LHCN-M2 (cell line): ENCODE measurements at regions not wholly inside any gene's neighbourhood (a gene's known extent, or its start where the extent isn't known, plus 50 kb on each side); places are given as distances from the start of the nearest gene placed in this dataset.
"Not testable (repeated sequence)": the region's sequence is repeated elsewhere in the genome, so short reads cannot be mapped to it uniquely, and the experiment has no call there.

ENCODE experiments used
- DNase-seq: peaks from one replicate; pipeline ENCODE4 v3.0.0-alpha.2; 2012; ENCODE audit warnings: low read depth

DNA sequence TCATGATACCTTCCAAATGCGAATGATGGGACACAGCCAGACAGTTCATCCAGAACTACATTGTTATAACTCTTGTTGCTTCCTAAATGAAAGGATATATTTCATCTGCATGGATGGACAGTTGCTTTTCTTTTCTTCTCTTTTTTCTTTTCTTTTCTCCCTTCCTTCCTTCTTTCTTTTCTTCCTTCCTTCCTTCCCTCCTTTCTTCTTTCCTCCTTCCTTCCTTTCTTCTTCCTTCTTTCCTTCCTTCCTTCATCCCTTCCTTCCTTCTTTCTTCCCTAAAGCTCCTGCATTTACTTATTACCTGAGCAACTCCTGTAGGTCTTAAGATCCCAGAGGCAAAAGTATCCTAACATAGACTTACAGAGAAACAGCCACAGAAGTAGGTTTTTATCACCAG lies 221.6 kb downstream of the DUSP10 start:
- DNase-seq, result no peak

DNA sequence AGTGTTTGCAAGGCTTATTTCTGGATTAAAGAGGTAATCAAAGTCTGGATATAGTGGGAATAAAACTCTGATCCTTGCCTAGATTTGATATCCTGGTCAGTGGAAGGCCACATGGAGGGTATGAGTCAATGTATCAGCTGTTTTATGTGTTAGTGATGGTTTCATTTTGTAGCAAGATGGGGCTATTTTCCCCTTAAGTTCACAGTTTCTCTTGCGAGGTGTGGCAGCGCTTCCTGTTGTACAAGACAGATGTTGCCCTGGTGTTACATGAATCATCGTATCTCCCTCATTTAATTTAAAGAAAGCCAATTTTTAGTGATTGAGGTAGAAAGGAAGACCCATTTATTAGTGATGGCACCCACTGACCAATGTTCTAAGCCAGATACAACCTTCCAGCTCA lies 220.2 kb downstream of the DUSP10 start:
- DNase-seq, result peak; percentile 58

DNA sequence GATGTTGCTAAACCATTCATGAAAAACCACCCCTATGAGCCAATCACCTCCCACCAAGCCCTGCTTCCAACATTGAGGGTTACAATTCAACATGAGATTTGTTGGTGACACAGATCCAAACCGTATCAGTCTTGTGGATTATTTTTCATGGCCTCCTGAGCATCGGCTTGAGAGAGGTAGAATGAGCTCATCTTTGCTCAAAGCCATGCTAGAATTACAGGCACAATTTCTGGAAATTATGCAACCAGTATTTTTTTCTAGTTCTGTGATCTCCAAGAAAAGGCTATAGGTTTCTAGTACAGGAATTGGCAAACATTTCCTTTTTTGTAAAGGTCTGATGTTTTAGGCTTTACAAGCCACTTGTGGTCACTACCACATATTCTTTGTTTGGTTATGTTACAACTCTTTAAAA lies 219.4 kb downstream of the DUSP10 start:
- peak; percentile 41 for DNase-seq

DNA sequence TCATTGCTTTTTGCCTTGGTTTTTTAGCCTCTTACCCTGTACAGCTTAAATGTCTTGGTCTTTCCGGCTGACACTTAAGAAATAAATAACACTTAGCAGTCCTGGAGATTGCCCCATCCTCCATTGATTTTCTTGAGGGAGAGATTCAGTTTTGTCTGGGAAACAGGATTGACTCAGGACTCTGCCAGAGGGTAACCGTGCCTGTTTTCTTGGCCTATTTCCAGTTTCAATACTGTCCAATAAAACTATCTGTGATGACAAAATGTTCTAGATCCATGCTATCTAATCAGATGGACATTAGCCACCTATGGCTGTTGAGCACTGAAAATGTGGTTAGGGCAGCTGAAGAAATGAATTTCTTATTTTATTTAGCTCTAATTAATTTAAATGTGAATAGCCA lies 216.1 kb downstream of the DUSP10 start:
- no peak for DNase-seq

DNA sequence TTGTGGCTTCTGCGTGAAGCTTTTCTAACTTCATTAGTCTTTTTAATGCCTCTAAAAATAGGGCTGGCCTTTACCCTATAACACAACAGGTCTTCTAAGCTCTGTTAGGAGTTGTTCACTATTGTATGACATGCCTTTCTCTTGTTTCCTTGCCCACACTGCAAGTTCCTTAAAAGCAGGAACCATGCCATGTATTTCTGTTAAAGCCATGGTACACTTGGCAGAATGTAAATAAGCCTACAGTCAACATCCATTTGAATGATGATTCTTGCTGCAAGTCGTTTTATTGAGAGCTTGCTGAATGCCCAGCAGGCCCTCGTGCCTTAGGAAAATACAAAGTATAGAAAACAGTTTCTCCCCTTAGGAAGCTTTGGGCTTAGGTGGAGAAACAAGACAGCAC lies 214.6 kb downstream of the DUSP10 start:
- DNase-seq, result no peak

DNA sequence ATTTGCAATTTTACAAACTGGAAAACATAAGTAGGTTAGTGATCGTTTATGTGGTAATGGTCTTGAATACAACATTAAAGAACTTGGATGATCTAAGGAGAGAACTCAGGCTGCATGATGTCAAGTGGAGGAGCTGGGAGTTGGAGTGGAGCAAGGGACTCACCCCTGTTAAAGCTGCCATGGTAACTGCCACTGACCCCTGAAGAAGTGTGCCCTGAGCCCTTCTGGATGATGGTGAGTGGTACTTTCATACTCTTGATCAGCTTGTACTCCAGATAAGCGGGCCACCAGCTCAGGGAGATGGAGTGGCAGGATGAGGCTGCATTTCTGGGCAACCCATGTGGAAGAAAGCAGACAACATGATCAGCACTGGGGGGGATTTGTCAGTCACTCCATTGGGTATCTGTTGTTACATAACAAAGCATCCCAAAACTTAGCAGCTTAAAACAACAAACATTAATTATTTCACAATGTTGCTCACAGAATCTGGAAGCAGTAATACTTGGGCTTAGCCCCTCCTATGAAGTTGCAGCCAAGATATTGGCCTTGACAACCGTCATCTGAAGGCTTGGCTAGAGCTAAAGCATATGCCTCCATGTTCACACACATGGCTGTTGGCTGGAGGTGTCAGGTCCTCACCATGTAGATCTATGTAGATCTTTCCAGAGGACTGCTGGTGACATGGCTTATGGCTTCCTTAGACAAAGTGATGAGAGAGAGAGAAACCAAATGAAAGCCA lies 213.8 kb downstream of the DUSP10 start:
- no peak for DNase-seq

DNA sequence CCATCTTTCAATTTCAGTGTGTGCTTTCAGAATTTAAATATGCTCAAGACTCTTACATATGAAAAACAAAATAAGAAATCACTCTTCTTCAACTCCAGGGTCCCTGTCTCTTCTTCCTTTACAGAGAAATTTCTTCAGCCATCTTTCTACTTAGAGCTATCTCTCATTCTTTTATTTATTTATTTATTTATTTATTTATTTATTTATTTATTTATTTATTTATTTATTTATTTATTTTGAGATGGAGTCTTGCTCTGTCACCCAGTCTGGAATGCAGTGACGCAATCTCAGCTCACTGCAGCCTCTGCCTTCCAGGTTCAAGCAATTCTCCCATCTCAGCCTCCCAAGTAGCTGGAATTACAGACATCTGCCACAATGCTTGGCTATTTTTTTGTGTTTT lies 211.7 kb downstream of the DUSP10 start:
- not testable (repeated sequence) for DNase-seq

DNA sequence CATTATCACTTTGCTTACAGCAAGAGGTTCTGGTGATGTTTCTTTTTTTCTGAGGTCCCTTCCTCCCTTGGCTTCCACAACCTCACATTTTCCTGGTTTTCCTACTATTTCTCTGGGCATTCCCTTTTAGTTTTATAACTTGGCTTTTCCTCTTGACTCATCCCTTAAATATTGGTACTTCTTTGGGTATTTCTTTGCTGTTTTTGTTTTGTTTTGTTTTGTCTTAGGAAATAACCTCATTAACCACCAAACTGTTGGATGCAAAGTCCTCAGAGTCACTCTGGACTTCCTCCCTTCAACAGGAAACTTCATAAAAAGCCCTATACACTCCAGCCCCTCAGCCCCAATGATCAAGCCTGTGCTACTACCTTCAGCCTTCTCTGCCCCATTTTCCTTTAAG lies 211.1 kb downstream of the DUSP10 start:
- peak; percentile 72 for DNase-seq

DNA sequence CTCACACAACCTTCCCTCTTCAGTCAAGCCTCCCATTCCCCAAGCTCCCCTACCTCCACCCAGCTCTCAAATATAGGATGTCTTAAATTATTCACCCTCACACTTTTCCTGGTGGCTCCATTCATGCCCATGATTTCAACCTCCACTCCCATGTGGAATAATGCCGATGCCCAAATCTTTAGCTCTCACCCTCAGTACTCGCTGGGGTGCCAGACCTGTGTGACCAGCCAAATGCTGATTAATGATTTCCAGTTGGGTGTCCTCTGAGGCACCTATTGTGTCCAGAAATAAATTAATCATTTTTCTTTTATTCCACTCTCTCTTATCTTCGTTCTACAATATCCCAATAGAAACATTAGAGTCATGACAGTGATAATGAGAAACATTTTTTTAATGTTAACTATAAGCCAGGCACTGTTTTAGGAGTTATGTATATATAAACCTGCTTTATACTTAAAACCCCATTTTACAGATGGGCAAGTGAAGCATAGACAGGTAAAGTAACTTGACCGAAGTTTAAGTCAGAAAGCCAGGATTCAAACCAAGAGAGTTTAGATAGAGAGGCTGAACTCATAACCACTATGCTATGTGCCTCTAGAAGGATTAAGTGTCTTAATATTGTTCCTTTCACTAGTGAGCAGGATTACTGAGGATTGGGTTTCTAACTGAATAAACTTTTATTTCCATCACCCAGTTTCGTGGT lies 209.7 kb downstream of the DUSP10 start:
- DNase-seq, result peak; percentile 56

DNA sequence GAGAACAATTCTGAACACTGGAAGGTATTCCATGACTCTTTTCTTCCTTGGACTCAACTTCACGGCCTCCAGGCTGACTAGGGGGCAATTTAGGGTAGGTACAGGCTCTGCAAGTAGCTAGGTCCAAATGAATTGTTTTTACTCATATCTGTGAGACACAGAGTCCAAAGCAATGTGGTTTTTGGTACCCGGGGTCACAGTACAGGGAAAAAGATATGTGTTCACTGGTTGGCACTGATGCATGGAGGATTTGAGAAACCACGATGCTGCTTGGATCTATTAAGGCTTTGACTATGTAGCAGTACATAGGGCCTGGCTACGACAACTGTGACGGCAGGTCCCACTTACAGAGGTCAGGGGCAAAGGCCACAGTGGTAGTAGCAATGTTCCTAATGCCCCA lies 200.6 kb downstream of the DUSP10 start:
- peak; percentile 19 for DNase-seq

DNA sequence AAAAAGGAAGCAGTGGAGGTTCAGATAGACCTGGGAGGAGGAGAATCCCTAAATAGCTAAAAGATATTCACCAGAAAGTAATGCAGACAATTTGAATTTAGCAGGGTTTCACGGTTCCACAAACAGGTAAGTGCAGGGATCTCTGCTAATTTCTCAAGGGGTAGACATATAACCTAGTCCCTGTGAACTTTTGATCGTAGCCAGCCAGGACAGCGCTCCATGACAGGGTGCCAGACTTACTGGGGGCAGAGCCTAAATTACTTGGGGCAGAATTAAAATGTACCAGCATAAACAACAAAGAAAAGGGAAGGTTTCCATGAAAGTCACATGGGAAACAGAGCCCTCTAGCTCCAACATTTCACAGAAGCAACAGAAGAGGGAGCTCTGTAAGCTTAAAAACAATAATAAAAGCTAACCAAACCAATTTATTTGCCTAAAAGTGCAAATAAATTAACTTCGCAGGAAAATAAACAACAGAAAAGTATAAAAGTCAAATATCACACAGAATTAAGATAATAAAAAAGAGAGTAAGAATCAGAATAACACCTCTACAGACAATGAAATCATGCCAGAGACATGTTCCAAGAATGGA lies 198.3 kb downstream of the DUSP10 start:
- DNase-seq, result peak; percentile 57

DNA sequence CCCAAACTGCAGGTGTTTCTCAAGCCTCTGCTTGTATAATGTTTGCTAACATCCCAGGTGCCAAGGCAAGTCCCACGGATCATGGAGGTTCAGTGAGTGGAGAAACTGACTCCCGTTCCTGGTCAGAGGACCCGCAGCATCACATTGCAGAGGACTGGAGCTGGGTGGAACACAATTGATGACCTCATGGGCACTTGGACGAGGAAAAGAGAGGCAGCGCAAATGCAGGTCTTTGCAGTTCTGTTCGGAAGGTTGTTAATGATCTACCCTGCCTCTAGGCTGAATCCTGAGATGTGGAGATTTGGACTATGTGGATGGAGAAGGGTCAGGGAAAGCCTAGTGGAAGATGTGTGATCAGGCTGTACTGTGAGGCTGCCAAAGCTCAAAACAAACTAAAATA lies 192.9 kb downstream of the DUSP10 start:
- no peak for DNase-seq

DNA sequence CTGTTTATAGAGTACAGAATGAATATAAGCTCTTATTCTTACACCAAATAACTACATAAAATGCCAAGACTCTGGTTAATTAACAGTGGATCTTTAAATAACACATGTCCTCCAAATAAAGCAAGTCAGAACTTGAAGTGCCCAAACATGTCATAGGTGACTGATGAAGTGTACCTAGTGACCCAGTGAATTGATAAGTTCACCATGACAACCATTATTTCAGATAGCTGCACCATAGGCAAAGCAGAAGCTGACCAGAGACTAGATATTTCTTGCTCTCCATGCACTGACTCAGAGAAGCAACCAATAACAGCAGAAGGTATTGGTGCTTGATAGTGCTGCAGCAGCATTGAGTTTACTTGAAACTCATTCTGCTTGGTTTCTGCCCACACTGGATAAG lies 192.1 kb downstream of the DUSP10 start:
- DNase-seq, result no peak

DNA sequence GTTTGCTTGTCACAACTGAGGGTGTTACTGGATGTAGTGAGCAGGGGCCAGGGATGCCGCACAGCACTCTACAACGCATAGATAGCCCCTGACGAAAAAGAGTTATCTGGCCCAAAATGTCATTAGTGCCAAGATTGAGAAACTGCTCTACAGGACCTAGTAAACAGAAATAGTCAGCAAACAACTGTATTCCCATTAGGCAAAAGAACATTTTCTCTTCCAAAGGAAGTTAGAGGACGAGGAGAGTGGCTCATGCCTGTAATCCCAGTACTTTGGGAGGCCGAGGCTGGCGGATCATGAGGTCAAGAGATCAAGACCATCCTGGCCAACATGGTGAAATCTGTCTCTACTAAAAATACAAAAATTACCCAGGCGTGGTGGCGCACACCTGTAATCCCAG lies 189.1 kb downstream of the DUSP10 start:
- not testable (repeated sequence) for DNase-seq

DNA sequence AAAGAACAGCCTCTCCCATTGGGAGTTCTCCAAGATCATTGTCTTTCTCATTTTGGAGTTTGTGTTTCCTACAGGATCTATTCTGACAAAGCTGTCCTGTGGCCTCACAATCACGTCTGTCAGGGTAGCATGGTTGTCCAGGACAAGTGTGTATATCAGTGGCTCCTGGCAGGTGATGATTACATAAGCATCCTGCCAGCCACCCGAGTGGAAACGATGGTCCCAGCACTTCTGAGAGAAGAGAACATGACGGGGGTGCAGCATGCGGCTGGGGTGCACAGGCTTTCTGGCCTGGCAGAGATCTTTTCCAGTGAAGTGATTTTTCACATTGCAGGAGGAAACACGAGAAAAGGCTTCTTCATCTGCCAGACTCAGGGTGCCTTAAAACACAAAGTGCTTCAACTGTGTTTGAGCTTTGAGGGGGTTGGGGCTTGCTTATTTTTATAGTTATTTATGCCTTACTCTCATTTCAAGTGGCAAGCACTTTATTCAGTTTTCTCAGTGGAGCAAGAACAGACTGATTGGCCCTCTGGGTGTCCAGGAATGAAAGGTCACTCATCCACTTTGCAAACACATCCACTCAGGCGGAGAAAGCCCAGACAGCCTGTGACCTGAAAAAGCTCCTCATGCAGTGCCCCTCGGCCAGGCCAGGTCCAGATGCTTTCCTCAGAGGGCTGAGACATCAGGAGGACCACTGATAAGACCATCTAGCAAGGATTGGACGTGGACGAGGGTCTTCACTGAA lies 186.0 kb downstream of the DUSP10 start:
- no peak for DNase-seq

DNA sequence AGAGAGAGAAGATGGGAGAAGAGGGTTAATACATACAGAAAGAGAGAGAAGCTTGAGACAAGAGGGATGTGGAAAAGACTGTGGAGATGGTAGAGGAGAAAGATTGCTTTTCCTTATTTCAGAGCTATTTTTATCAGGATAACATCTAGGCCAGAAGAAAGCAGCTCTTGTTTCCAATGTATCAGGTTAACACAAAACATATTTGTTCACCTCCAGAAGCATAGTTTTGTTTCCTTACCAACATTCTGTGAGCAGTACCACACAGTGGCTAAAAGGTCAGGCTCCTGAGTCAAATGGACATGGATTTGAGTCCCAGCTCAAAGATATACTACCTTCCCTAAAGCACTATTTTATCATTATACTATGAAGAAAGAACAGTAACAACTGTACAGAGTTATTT lies 185.5 kb downstream of the DUSP10 start:
- DNase-seq, result no peak

DNA sequence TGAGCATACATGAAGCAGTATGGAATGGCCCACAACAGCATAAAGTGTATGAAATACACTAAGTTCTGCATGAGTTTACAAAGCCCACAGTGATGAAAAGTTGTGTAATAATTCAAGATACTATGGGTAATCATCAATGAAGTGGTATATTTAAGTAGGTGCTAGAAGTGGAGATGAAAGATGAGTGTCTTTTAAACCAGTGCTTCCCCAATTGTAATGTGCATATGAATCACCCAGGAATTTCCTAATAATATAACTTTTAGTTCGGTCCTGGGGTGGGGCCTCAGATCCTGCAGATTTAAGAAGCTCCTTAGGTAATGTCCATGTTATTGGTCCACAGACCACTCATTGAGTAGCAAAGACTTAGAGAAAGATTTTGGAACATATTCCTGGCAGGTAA lies 184.9 kb downstream of the DUSP10 start:
- no peak for DNase-seq

DNA sequence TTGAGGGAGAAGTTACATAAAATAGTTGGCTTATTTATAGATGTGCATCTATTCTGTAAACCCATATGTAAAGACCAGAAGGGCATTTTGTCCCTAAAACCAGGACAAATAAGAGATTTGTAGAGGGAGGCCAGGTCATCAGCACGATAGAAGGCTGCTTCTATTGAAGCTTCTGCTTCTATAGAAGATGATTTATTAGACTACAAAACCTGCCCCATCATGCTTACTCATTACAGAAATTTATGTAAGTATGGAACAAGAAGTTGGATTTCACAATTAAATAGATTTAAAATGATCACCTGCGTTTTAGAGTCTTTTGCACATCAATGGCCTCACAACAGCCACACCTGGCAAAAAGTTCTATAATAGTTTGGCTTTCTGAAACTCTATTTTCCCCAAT lies 183.5 kb downstream of the DUSP10 start:
- DNase-seq, result no peak

DNA sequence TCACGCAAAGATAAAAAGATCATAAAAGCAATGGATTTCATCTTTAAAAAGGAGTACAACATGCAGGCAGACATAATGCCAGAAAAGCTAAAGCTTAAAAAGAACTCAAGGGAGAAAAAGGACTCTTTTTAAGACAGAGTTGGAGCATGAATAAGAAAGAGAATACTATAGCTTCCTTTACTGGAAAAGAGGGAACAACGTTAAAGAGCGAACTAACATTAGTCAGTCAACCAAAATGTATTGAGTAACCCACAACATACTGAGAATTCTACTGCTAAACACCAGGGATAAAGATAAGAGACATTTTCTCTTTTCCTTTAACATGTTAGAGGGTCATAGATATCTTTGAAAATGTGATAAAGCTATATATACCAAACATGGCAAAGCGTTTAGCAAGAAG lies 182.0 kb downstream of the DUSP10 start:
- no peak for DNase-seq

DNA sequence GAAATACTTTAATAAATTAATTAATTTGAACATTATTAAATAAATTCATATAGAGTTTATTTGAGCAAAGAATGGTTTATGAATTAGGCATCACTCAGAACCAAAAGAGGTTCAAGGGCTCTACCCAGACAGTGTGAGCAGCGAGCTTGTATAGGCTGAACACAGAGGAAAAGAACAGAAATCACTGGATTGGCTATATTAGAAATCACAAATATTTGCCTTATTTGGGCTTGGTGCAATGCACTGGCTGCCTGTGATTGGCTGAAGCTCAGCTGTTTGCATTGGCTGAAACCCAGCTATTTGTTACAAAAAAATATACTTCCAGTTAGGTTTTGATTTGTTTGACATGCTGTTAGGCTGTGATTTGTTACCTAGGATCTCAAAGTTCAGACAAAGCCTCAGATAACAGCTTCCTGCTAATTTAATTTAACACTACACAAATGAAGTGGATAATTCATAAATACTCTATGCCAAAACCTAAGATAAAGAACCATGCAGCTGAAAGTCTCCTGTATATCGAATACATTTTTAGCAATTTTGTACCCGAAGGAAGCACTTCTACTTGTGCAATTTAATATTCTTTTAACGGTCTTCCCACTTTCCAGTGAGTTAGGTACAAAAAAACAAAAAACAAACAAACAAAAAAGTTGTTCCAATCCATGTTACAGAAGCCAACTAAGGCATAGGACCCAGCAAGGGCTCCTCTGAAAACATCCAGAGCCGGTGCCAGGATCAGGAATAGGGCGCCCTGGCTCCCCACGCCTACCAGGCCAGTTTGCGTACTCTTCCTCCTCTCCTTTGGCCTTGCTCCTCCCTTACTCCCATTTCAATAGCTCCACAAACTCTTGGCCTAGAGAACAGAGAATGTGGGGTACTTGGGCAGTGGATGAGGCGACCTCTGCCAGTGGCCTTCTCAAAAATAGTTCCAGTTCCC lies 179.1 kb downstream of the DUSP10 start:
- no peak for DNase-seq

DNA sequence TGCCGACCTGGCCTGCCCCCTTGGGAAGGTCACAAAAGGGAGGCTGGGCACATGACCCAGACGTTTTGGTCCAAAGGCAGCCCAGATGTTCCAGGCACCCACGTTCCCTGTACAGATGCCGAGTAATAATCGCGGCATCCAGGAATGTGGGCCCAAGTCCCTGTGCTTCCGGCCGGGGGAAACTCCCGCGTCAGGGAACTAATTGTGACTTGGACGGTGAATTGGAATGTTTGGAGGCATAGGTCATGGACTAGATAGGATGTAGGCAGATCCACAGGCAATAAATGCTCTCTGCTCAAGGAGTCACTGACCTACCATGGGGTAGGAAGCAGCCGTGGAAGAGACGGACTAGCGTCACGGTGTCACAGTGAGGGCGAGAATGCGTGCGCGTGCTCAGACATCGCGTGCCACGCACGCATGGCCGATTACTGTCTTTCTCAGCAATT lies 178.4 kb downstream of the DUSP10 start:
- DNase-seq, result no peak
